Stimulated activated CD4-positive, alpha-beta T cell treated with anti-CD3 and anti-CD28 coated beads, Interleukin-4, amount 100 ng/mL, for 1 hour (primary cell): ENCODE measurements at regions not wholly inside any gene's neighbourhood (a gene's known extent, or its start where the extent isn't known, plus 50 kb on each side); places are given as distances from the start of the nearest gene placed in this dataset.

Source experiments
- DNase-seq: peaks from one replicate; pipeline ENCODE4 v3.0.0-alpha.2; 2020

- no peak for DNase-seq
These were observed 196.4 kb downstream of the NSUN3 start for GRCh38 chr3:94259291-94259690.

GRCh38 chr3:94269763-94270162 lies 206.9 kb downstream of the NSUN3 start:
- no peak for DNase-seq

- DNase-seq, result no peak
These were observed 209.2 kb downstream of the NSUN3 start for GRCh38 chr3:94272016-94272415.

GRCh38 chr3:94280958-94281357 lies 218.1 kb downstream of the NSUN3 start:
- DNase-seq, result no peak

- DNase-seq, result no peak
These were observed 223.0 kb downstream of the NSUN3 start for GRCh38 chr3:94285872-94286271.

- DNase-seq, result no peak
These were observed 228.8 kb downstream of the NSUN3 start for GRCh38 chr3:94291686-94292085.

GRCh38 chr3:94292151-94292550 lies 229.3 kb downstream of the NSUN3 start:
- no peak for DNase-seq

GRCh38 chr3:94293793-94294195 lies 230.9 kb downstream of the NSUN3 start:
- no peak for DNase-seq

GRCh38 chr3:94294806-94295205 lies 231.9 kb downstream of the NSUN3 start:
- no peak for DNase-seq

GRCh38 chr3:94299716-94300115 lies 236.9 kb downstream of the NSUN3 start:
- DNase-seq, result no peak

GRCh38 chr3:94301366-94301765 lies 238.5 kb downstream of the NSUN3 start:
- DNase-seq, result no peak

- no peak for DNase-seq
These were observed 240.4 kb downstream of the NSUN3 start for GRCh38 chr3:94303266-94303665.

- no peak for DNase-seq
These were observed 241.0 kb downstream of the NSUN3 start for GRCh38 chr3:94303897-94304296.

GRCh38 chr3:94304954-94305353 lies 242.1 kb downstream of the NSUN3 start:
- DNase-seq, result no peak

- DNase-seq, result no peak
These were observed 243.2 kb downstream of the NSUN3 start for GRCh38 chr3:94305835-94306611.

- DNase-seq, result no peak
These were observed 244.7 kb downstream of the NSUN3 start for GRCh38 chr3:94307588-94307987.

GRCh38 chr3:94308767-94309166 lies 245.9 kb downstream of the NSUN3 start:
- no peak for DNase-seq

- DNase-seq, result no peak
These were observed 247.7 kb downstream of the NSUN3 start for GRCh38 chr3:94310341-94311135.

GRCh38 chr3:94311651-94312050 lies 248.8 kb downstream of the NSUN3 start:
- no peak for DNase-seq

GRCh38 chr3:94314218-94314883 lies 251.5 kb downstream of the NSUN3 start:
- DNase-seq, result no peak

- DNase-seq, result no peak
These were observed 254.2 kb downstream of the NSUN3 start for GRCh38 chr3:94317017-94317416.

- DNase-seq, result no peak
These were observed 260.7 kb downstream of the NSUN3 start for GRCh38 chr3:94323596-94323995.

GRCh38 chr3:94331831-94332230 lies 269.0 kb downstream of the NSUN3 start:
- DNase-seq, result no peak
